ENCODE measurements at regions not wholly inside any gene's neighbourhood (a gene's known extent, or its start where the extent isn't known, plus 50 kb on each side); places are given as distances from the start of the nearest gene placed in this dataset.

DNA sequence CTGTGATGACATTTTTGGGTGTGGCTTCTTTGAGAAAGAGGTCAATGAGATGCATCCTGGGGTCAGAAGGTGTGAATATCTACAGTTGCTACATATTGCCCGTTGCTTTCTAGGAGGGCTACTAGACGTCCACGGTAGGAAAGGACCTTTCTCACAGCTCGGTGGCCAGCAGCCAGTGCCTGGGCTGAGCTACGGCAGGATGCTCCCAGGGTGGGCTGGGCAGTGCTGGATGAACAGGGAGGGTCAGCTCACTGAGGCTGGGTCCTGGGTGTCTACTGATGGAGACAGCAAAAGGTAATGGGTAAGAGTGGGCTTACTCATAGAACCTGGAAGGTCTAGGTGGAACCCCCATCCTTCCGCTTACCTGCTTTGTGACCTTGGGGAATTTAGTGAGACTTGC, 188.3 kb upstream of the WSCD1 start:
- no peak for TF ChIP-seq POLR2AphosphoS5 (IDR thresholded peaks at IDR 0.05; ENCODE audit: low read depth, low read length)
- TF ChIP-seq, protein P1, sequence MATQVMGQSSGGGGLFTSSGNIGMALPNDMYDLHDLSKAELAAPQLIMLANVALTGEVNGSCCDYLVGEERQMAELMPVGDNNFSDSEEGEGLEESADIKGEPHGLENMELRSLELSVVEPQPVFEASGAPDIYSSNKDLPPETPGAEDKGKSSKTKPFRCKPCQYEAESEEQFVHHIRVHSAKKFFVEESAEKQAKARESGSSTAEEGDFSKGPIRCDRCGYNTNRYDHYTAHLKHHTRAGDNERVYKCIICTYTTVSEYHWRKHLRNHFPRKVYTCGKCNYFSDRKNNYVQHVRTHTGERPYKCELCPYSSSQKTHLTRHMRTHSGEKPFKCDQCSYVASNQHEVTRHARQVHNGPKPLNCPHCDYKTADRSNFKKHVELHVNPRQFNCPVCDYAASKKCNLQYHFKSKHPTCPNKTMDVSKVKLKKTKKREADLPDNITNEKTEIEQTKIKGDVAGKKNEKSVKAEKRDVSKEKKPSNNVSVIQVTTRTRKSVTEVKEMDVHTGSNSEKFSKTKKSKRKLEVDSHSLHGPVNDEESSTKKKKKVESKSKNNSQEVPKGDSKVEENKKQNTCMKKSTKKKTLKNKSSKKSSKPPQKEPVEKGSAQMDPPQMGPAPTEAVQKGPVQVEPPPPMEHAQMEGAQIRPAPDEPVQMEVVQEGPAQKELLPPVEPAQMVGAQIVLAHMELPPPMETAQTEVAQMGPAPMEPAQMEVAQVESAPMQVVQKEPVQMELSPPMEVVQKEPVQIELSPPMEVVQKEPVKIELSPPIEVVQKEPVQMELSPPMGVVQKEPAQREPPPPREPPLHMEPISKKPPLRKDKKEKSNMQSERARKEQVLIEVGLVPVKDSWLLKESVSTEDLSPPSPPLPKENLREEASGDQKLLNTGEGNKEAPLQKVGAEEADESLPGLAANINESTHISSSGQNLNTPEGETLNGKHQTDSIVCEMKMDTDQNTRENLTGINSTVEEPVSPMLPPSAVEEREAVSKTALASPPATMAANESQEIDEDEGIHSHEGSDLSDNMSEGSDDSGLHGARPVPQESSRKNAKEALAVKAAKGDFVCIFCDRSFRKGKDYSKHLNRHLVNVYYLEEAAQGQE (IDR thresholded peaks at IDR 0.05; ENCODE audit: insufficient read depth in 1 of 2, low read depth in 2 of 2, low read length in 2 of 2), result no peak
- TF ChIP-seq SIN3A (IDR thresholded peaks at IDR 0.05; ENCODE audit: borderline replicate concordance, insufficient read depth, low read length), result no peak
- no peak for TF ChIP-seq FOXP2 (optimal IDR thresholded peaks at IDR 0.05; ENCODE audit: borderline replicate concordance, extremely low read depth, extremely low read length, insufficient read depth)
